ENCODE measurements at regions not wholly inside any gene's neighbourhood (a gene's known extent, or its start where the extent isn't known, plus 50 kb on each side); places are given as distances from the start of the nearest gene placed in this dataset.
"Not testable (repeated sequence)": the region's sequence is repeated elsewhere in the genome, so short reads cannot be mapped to it uniquely, and the experiment has no call there.

DNA sequence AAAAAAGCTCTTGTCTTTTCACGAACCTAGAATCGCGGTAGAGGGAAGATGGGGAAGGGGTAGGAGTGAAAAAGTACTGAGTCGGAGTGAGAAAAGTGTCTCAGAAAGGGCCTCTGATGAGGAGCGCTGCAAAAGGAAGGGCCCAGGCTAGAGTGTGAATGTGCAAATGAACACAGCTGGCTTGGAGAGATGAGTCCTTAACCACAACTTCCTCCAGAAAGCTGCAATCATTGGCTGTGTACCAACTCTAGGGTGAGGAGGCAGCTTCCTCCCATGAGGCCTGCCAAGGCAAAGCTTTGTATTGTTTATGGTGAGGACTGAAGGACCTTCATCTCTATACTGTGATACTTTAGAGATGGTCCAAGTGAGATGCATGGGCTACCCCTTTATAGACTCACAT lies 566.9 kb upstream of the ANO5 start:
- DNase-seq = no peak

DNA sequence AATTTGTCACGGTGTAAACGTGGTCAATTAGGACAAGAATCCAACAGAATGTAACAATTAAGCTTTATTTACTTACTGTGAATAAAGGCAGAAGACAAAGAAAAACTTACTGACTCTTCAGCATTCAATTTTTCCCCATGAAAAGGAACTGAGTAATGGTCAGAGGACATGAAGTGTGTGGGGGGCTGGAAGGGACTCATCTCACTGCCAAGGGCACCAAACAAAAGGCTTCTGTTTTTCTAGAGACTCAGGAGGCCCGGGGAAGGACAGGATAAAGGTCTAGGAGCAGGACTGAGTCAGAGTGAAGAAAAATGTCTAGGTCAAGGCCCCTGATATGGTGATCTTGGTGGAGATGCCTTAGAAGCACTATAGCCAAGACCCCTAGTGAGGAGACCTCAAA lies 564.2 kb upstream of the ANO5 start:
- no peak for DNase-seq

DNA sequence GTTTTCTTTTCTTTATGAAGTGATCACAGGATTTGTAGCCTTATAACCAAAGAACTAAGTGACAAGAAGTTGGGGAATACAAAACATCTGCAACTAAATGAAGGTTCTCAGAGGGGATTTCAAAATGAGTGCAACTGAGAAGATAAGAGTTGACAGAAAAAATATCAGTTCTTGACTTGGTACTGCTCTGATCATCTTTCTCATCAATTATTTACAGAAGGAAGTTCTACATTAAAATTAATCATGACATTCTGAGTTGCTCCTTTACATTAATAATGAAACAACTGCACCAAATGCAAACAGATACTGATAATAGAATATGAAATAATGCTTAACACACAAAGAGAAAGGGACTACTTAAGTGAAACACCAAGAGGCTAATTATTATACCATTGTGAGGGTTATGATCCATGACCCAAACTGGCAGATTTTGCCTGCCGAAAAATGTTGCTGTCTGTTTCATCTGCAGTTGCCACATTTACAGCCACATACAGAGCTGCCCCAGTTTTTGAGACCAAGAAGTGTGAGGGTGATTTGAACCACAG lies 561.9 kb upstream of the ANO5 start:
- no peak for DNase-seq

DNA sequence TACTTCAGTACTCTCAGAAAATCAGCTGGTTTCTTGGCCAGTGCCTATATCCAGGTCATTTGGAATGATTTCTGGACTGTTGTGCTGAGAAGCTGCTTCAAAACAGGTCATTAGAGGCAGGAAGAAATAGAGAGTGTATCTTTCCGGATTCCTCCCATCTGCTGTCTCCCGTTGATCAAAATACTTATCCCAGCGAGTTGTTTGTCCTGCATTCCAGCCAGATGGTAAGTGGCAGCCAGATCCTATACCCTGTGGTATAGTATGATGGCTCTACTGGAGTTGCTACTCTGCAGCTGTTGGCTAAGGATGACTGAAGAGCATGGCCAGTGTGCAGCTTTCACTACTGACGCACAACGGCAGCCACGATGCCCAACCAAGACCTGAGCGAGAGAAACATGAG lies 560.9 kb upstream of the ANO5 start:
- no peak for DNase-seq

DNA sequence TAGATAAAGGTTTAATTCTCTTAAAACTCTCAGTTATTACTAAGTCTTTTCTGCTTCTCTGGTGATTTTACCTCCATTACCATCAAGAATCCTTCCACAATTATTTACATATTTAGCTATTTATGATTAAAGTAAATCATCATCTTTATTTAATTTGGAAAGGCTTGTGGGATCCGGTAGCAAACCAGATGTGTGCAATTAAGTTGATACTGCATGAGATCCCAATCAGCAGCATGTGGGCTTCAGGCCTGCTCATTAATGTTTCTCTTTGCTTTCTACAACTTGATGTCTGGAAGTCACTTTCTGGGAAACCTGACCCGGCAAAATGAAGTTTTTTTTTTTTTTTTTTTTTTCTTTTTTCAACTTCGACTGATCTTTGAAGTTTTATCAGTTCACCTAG lies 558.4 kb upstream of the ANO5 start:
- no peak for DNase-seq

DNA sequence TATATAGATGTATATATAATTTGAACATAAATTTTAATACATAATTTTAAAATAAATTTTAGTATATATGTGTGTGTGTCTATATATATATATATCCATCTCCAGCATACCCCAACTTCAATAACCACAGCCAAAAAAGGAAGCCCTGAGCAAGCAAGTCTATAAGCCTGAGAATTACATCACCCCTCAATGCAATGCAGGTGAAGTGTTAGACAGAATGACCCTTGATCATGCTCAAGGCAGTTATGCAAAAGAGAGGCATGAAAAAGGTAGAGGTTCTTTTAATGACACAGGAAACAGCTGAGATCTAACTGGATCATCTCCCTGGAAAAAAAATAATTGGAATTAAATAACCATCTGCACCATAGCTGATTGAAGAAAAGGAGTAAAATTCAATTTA lies 557.9 kb upstream of the ANO5 start:
- no peak for DNase-seq

DNA sequence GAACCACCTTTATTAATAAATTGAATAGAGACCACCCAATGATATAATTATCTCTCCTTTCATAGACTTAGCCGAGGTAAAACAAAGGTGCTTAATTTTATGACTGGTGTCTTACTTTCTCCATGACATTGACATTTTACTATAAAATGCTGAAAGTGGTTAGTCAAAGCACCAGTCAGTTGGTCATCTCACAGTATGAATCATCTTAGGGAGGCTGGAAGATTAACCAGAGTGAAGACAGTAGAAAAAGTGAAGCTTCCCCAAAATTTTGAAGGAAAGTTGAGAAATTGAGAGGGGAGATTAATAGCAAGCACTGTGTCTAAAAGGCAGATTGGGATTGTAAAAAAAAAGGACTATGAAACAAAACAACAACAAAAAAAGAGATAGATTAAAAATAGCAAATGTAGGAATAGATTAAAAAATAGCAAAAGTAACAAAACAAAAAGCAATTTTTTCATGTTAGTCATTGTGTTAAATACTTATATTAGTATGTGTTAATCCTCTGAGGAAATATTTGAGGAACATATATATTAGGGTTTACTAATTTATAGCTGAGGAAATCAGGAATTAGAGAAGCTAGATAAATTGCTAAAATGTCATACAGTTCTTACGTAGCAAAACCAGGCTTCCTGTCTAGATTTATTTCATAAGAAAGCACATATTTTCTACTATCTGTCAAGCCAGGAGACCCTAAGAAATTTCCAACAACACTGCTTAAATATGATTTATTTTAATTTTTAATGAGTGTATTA lies 557.3 kb upstream of the ANO5 start:
- no peak for DNase-seq

DNA sequence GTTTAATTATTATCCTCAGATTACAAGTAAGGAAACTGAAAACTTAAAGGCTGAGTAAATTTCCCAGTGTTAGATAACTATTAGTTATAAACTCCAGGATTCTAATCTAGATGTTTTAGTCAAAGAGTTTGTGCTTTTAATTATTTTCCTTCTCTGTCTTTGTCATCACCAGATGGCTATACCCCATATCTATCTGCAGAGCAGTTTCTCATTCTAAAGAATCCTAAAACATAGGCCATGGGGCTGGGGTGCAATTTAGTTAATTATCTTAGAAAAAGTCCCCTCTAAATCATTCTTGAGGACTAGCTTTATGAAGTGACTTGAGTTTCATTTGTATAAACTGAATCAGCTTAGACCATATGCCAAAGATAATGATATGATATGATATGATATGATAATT lies 556.3 kb upstream of the ANO5 start:
- DNase-seq = no peak

DNA sequence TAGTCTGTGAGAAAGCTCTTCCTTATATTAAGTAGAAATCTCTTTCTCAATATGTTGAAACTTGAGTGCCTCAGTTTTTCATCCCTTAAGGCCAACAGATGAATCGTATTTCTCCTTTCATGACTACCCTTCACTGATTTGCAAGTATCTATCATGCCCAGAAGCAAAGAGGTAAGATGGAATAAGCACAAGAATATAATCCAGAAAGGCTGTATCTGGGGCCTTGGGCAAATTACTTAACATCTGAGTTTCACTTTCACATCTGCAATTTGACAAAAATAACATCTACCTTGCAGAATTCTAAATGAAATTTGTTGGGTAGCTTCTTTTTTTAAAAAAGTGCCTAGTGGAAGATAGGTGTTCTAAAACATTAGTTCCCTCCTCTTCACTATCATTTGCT lies 552.4 kb upstream of the ANO5 start:
- no peak for DNase-seq

DNA sequence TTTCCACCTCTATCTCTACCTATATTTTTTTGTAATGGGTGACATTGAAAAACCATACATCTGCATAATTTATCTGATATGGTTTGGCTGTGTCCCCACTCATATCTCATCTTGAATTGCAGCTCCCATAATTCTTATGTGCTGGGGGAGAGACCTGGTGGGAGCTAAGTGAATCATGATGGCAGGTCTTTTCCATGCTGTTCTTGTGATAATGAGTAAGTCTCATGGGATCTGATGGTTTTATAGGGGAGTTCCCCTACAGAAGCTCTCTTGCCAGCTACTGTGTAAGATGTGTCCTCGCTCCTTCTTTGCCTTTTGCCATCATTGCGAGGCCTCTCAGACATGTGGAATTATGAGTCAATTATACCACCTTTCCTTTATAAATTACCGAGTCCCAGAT lies 551.0 kb upstream of the ANO5 start:
- no peak for DNase-seq

DNA sequence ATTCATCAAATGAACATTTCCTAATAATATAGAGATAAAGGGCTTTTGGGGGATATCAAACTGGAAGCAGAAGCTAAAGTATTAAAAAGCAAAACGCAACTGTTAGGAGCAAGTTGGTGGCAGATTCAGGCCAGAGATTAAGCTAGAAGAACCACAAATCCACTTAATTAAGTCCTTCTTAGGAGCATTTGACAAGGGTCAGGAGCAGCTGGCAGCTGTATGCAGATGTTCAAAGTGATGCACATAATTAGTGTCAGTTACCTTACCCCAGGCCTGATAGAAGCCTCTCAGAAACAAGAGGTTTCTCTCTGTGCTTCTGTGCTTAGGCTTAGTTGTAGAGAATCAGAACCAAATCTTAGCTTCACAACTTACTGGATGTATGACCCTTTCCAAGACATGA lies 546.5 kb upstream of the ANO5 start:
- no peak for DNase-seq

DNA sequence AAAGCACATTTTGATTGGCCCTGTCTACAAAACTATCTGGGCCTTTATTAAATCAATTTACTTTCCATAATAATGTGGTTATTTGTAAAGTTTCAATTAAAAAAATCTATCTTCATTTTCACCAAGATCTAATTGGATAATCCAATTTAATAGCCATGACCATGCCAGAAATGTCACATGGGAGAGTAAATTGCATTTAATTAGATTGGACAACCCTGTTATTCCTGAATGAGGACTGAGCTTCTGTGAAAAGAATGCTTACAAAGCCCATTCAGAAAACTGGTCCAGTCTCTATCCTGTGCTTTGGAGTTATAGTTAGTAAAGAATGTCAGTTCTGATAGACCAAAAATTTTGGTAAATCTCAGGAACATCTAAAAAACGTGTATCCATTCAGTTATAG lies 541.9 kb upstream of the ANO5 start:
- no peak for DNase-seq

DNA sequence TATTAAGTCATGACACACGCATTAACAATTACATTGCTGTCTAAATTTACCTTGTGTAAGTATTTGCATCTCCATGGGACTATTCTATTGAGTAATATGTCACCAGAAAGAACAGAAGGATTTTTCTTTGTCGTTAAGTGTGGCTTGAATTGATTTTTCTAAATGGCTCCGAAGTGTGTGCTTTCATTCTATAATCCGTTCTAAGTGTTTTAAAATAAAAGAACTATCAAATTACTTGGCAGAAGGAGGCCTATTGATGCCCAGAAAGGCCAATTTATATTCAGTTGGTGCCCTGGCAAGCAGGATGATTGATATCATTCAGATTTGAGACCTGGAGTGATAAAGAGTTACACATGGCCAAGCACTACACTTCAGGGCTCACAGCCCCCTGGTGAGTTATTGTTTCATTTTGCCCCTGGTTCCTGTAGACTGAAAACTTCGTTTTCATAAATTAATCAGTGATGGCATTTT lies 538.9 kb upstream of the ANO5 start:
- DNase-seq = peak; percentile 56

DNA sequence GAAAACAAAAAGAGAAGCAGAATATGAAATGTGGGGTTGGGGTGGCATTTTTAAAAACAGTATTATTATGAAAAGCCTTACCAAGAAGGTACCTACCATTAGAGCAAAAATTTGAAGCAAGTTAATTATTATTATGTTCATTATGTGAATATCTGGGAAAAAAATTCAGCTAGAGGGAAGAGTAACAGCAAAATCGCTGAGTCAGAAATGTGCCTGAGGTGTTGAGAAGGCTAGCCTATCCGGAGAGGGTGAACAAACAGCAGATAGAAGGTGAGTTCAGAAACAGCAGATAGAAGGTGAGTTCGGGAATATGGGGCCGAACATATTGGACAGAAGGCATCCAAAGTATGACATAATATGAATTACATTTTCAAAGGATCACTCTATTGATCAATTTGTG lies 536.8 kb upstream of the ANO5 start:
- no peak for DNase-seq

DNA sequence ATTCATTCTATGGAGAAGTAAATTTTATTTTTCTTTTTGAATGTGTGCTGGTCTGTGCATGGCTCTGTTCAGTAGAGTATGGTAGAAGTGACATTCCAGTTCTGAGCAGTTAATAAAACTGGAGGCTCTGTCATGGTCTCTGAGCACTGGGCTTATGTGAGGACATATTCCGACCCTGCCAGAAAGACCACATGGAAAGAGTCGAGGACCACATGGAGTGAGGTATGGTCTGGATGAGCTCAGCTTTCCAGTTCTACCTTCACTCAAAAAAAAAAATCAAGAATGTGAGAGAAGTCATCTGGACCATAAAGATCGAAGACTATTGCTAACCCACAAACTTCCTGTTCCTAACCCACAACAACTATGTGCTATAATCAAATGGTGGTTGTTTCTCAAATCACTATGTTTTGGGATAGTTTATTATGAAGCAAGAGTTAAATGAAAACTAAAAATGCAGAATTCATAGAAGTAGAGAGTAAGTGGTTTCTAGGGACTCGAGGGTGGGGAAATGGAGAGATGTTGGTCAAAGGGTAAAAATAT lies 534.2 kb upstream of the ANO5 start:
- no peak for DNase-seq

DNA sequence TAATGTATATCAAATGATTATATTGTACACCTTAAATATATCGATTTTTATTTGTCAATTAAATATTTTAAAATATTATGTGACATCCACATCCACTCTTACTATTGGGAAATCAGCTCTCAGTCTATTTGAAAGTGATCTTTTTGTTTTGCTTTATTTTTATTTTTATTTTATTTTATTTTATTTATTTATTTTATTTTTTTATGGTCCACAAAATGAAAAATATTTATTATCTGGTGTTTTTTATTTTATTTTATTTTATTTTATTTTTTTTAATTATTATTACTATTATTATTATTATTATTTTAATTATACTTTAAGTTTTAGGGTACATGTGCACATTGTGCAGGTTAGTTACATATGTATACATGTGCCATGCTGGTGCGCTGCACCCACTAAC lies 533.5 kb upstream of the ANO5 start:
- DNase-seq = not testable (repeated sequence)

DNA sequence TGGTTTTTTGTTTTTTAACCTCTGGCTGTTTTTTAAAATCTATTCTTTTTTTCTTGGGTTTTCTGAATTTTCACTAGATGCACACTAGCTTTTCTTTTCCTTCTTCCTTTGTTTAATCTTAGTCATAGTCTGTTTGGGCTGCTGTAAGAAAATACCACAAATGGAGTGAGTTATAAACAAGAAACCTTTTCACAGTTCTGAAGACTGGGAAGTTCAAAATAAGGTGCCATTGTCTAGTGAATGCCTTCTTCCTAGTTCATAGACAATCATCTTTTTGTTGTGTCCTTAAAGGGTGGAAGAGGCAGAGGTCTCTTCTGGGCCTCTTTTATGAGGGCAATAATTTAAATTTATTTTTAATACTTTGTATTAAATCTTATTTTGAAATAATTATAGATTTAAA lies 532.9 kb upstream of the ANO5 start:
- DNase-seq = no peak

DNA sequence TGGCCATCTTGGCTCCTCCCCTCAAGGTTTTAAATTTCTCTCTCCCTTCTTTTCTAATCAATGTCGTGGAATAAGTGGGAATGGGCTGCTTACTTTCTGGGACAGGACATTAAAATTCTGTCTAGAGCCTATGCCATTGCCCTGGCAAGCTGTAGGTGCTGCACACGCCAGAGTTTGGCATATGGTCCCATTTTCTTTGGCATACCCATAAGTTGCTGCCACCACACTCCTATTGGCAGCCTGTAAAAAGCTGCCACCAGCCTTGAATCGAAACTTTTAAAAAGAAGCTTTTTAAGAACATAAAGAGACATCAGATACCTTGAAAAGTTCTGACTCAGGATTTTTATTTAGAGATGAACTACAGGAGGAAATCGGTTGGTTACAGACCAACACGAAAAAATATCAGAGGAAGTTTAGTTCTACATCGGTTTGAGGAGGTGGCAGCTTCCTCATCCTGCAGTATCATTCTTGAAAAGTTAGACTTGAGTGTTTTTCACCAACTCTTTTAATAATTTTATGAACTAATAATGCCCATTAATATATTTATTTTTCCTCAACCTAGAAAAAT lies 517.8 kb upstream of the ANO5 start:
- no peak for DNase-seq

DNA sequence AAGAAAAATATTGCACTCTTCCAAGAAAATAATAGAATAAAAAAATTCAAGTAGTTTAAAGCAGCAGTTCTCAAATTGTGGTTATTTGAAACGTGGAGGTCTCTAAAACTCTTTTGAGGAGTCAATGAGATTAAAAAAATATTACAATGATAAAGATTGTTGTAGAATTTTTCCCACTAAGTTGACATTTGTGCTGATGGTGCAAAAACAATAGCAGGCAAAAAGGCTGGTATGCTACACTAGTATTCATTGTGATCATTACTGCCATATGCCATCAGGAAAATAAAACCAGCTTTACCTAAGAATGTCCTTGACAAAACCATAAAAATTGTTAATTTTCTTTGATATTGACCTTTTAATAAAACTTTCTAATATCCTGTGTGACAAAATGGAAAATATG lies 505.2 kb upstream of the ANO5 start:
- no peak for DNase-seq

DNA sequence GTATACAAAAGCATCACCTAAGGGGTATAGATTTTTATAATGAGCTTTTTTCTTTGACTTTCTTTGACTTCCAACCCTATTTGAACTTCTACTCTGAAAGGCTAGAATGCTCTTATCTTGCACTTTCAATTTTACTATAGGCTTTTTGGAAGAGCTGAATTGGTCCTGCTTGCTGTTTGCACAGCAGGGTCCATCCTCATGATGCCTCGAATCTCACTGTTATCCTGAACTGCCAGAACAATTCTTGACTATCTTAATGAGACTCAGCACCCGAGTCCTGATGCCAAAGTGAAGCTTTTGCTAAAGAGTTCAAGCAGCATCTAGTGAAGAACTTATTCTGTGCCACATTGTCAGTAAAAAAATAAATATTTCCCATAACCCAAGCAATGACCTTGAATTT lies 488.3 kb upstream of the ANO5 start:
- no peak for DNase-seq

DNA sequence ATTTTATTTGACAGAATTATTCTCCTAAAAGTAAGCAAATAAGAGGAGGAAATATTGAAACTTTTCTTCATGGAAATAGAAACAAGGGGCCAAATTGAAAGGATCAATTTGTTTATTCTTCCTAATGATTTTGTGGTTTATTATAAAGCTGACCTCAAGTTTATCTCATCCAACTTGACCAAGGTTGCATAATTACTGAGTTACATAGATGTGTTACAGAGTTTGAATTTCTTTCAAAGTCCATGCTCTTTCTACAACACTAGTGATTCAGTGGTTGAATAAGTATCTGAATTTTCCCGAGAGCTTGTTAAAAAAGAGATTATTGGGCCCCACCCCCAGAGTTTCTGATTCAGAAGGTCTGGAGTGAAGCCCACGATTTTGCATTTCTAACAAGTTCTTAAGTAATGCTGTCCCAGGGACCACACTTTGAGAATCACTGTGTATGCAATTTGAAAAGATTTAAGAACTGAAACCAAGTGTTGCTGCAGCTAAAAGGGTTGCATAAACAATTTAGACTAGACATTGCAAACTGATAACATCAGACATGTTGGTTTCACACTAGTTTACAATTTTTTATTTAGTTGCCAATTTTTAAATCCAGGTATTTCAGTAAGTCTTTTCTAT lies 485.7 kb upstream of the ANO5 start:
- DNase-seq = no peak

DNA sequence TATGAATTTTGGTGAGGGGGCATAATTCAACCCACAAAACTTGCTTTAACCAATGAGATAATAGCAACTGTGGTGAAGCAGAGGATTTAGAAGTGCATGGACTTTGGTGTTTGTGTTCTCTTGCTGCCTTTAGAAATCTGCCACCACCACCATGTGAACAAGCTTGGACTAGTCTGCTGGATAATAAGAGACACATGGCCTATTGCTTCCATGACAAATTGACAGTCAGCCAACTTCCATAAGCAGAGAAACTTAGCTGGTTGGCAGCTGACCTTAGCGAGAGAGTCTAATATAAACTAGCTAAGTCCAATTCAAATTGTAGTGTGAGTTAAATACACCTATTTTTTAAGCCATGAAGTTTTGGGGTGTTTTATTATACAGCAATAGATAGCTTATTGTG lies 482.1 kb upstream of the ANO5 start:
- DNase-seq = no peak

DNA sequence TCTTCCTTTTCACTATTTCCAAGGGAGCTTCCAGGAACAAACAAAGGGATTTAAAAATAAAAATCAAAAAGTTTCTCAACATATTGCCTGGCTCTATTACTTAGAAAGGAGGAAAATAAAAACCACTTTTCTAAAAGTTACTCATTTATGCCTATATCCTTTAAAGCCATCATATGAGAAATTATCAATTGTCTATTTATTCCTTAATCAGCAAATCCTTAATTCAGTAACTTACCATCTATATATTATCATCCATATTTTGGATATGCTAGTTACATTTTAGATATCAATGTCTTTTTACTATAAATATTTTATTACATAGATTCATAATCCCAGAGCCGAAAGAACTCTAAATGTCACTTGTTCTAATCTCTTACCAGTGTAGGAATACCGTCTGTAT lies 481.5 kb upstream of the ANO5 start:
- DNase-seq = no peak

DNA sequence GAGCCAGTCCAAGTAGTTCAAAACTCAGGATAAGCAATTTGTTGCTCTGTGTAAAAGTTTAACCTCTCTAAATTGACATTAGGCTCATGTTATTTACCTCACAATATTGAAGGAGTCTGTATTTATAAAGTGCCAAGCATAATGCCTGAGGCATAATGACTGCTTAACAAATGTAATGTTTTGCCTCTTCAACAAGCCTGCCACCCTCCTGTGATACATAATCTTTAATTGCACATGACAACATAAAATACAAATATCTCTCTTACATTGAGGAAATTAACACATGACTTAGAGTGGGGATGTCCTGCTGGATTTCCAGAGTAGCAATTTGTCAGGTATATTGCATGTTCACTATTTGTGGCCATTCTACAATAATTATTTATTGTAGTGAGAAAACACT lies 469.2 kb upstream of the ANO5 start:
- no peak for DNase-seq

Measured in NCI-H1092 (cell line).